ENCODE measurements at regions not wholly inside any gene's neighbourhood (a gene's known extent, or its start where the extent isn't known, plus 50 kb on each side); places are given as distances from the start of the nearest gene placed in this dataset.

DNA sequence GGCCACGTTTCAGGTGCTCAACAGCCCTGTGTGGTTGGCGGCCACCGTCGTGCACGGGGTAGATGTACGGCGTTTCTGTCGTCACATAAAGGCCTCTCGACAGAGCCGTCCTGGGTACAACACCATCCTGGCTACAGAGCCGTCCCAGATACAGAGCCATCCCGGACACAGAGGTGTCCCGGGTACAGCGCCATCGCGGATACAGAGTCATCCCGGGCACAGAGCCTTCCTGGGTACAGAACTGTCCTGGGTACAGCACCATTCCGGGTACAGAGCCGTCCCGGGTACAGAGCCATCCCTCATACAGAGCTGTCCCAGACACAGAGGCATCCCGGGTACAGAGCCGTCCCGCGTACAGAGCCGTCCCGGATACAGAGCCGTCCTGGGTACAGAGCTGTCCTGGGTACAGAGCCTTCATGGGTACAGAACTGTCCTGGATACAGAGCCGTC, 222.7 kb upstream of the SOX1 start:
- no peak for DNase-seq (ENCODE audit: low spot score)

DNA sequence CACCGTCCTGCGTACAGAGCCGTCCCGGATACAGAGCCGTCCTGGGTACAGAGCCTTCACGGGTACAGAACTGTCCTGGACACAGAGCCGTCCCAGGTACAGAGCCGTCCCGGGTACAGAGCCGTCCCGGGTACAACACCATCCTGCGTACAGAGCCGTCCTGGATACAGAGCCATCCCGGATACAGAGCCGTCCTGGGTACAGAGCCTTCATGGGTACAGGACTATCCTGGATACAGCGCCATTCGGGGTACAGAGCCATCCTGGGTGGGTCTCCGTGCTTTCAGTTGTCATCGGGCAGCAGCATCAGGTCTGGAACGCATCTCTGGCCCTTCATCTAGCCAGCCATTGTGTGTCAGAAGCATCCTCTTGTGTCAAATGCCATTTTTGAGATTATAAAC, 222.3 kb upstream of the SOX1 start:
- DNase-seq (ENCODE audit: low spot score), result no peak

DNA sequence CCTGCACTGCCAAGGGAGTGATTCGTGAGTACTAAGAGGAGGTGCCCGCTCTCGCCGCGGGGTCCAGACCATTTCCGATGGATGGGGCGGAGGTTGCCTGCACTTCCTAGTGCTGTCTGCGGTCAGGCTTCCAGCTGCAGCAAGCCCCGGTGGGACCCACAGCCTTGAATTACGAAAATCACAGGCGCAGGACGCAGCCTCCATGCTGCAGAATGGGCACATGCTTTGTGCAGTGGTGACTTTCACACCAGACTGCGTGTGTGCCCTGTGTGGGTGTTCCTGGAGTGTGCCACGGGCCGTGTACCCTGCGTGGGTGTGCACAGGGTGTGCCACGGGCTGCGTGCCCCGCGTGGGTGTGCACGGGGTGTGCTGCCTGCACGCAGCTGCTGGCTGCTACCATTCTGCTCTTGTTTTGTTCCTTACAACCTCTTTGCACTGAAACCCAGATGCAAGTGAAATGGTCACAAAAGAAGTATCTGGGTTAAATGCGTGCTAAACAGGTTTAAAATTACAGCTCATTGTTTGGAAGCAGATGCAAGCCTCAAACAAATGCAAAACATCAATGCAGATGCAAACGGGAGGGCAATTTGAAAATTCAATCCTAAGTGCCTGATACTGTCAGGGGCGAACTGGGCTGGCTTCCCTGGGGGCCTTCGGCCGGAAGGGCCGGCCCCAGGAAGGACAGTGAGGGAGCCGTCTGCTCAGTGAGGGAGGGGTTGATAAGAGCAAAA, 221.2 kb upstream of the SOX1 start:
- DNase-seq (ENCODE audit: low spot score), result no peak

DNA sequence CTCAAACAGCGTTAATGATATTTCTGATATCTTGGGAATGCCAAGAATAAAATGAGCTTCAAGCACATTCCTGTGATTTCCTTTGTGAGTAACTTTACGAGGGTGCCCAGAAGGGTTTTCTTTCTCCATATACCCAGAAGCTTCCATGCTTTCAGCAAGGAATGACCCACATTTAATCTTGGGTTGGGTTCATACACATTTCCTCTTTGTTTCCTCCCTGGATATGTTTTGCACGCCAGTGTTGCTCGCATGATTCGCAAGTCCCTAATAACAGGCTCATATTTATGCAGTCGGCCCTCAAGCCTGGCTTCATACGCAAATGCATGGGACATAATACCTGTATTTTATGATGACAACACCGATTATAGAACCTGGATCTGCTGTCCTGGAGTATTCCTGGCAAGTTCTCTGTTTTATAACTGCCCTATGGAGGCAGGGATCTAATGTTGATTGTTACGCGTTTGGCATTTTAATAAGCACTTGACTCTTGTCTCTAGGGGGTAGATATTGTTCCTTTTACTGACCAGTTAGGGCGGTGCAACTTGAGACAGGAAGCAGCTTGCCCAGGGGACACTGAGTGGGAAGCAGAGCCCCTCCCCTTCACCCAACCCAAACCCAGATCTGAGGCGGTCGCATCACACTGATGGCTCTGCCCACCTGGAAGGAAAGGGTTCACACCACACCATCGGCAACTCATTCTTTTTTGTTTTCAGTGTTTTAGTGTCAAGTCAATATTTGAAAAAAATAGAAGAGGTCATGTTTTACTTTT, 220.4 kb upstream of the SOX1 start:
- no peak for DNase-seq (ENCODE audit: low spot score)

DNA sequence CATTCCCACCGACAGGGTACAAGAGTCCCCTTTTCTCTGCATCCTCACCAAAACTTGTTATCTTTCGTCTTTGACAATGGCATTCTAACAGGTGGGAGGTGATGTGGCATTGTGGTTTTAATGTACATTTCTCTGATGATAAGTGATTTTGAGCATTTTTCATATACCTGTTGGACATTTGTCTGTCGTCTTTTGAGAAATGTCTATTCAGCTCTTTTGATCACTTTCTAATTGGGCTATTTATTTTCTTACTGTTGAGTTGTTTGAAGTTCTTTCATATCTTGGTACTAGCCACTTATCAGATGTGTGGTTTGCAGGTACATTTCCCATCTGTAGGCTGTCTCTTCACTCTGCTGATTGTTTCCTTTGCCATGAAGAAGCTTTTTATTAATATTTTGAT, 219.0 kb upstream of the SOX1 start:
- DNase-seq (ENCODE audit: low spot score), result no peak

DNA sequence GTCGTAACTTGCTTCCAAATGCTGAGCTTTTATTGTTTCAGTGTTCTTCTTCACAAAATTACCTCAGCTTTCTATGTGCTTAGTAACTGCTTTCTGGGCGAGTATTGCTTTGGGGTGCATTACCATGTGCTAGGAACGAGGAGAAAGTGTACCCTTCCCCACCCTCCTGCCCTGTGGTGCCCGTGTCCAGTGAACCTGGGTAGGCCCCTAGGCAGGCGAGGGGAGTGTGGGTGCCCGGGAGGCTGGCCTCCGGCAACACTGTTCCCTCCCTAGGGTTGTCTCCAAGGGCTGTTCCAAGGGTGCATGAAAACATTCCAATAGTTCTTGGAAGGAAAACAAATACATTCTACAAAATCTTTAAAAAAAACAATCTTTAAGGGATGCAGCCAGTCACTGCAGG, 216.5 kb upstream of the SOX1 start:
- DNase-seq (ENCODE audit: low spot score), result no peak

DNA sequence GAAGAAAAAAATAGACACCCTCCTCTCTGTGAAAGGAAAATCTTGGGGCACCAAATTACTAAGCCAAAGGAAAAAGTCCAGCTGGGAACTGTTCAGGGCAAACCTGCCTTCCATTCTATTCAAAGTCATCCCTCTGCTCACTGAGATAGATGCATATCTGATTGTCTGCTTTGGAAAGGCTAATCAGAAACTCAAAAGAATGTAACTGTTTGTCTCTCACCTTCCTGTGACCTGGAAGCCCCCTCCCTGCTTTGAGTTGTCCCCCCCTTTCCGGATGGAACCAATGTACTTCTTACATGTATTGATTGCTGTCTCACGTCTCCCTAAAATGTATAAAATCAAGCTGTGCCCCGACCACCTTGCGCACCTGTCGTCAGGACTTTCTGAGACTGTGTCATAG, 216.0 kb upstream of the SOX1 start:
- DNase-seq (ENCODE audit: low spot score), result no peak

DNA sequence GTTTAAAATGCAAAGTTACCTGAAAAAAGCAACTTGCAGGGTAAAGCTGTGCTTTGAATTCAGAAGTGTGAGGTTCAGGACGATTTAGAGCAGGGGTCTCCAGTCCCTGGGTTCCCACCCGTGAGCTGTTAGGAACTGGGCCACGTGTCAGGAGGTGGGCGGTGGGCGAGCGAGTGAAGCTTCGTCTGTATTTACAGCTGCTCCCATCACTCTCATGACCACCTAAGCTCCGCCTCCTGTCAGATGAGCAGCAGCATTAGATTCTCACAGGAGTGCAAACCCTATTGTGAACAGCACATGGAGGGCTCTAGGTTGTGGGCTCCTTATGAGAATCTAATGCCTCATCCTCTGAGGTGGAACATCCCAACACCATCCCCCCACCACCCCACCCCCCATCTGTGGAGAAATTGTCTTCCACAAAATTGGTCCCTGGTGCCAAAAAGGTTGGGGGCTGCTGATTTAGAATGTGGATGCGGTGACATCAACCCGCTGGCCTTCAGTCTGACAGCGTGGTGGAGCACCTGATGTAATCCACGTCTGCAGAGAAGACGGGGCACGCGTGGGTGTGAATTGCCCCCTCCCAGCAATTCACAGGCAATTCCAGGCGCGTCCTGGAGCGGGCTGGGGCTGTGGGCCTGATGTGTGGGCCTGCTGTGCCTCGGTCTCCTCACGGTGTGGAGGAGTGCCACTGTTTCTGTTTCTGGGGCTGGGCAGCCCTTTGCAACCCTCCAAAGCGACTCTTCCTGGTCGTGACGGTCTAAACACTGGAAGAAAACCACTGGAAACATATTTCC, 214.0 kb upstream of the SOX1 start:
- DNase-seq (ENCODE audit: low spot score), result no peak

DNA sequence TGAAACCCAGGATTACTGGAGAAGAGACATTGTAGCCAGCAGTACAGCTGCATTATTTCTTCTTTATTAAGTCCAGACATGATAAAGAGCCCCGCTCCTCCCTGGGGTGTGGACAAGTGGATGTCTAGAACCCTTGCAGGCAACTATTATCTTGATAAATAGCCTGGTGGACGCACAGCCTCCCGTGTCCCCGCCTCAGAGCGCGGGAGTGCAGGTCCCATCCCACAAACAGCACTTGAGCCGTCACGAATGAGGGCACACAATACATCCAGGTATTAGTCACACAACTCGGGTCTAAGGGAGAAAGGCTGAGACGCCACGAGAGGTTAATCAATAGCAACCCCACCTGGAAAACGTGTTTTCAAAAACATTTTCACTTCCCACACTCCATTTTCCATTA, 213.2 kb upstream of the SOX1 start:
- no peak for DNase-seq (ENCODE audit: low spot score)

DNA sequence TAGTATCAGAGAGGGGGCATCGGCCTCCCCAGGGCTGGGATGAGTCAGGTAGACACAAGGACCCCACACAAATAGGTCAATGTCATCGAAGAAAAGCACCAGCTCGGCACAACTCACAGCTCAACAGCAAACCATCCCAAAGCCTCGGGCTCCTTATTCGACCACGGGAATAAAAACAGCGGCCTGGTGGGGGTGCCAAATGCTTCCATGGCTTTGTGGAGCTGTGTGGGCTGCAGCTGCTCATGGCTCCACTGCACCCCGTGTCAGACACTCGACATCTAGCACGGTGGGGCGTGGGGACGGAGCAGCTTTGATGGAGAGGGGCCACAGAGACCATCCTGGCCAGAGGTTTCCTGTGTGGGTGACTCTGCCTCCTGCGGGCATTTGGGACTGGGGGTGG, 212.5 kb upstream of the SOX1 start:
- DNase-seq (ENCODE audit: low spot score), result no peak

DNA sequence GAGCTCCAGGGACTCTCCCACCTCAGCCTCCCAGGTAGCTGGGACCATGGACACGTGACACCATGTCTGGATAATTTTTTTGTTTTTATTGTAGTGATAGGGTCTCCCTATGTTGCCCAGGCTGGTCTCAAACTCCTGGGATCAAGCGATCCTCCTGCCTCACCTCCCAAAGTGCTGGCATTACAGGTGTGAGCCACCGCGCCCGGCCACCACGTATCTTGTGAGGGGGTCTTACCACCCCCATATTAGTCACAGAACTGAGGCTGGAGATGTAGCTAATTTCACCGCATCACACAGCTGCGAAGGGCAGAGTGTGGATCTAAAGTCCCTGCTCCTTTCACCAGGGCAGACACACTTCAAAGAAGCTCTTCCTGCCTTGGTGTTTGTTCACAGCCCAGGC, 211.8 kb upstream of the SOX1 start:
- DNase-seq (ENCODE audit: low spot score), result no peak

DNA sequence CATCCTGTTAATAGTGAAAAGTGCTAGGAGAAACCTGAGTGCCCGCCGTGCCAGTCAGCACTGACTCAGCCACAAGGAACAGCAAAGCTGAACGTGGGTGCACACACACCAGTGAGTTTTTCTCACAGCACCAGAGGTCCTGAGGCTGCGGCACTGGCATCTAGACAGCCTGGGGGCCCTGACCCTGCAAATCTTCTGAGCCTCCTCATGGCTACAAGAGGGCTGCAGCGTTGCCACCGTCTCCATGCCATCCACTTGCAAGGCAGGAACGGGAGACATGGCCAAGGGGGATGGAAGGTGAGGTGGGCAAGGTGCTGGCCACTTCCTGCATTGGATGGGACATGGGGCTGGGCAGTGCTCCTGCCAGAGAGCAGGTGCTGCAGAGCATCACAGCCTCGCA, 211.2 kb upstream of the SOX1 start:
- no peak for DNase-seq (ENCODE audit: low spot score)

DNA sequence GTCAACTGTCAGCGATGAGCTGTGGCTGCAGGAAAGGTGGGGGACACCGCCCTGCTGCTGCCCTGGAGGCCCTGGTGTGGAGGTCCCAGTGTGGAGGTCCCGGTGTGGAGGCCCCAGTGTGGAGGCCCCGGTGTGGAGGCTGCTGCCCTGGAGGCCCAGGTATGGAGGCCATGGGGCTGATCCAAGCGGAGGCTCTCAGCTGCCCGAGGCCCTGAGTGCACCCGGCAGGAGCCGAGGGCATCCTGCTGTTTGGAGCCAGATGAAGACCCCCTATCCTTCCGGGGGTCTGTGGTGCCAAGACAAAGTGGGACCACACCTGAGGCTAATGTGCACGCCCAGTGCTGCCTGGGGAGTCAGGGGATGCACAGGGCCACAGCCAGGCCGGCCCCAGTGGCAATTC, 210.4 kb upstream of the SOX1 start:
- DNase-seq (ENCODE audit: low spot score), result no peak

DNA sequence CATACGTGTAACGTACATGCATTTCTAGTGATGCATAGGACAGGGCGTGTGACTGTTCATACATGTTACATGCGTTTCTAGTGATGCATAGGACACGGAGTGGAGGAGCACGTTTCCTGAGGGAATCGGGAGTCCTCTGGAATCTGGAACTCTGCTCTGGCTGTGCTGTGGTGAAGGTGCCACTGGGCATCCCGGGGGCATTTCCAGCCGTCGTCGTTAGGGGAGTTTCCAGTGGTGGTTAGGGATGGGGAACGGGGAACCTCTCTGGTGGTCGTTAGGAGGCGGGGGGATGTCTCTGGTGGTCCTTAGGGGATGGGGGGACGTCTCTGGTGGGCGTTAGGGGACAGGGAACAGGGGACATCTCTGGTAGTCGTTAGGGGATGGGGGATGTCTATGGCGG, 209.6 kb upstream of the SOX1 start:
- no peak for DNase-seq (ENCODE audit: low spot score)

DNA sequence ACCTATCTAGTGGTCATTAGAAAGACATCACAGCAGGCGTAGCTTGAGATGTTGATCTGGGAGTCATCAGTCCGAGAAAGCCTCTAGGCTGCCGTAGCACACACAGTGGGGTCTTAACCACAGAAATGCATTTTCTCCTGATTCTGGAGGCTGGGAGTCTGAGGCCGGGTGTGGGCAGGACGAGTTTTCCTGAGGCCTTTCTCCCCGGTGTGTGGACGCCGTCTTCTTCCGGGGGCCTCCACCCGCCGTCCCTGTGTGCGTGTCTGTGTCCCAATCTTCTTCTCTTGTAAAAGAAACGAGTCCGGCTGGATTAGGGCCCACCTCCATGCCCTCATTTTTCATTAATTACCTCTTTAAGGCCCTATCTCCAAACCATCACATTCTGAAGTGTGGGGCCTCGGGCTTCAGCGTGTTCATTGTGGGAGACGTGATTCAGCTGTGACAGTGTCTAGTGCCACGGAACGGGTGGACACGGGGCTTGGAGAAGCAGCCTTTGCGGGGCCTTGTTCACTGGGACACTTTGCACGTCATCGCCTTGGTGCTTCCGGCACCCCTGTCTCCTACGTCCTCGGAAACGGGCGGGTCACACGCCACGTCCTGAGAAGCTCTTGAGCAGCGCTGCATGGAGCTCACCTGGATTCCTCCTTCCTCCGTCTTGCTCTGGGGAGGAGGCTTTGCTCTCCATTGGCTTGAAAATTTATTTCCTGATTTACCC, 208.9 kb upstream of the SOX1 start:
- DNase-seq (ENCODE audit: low spot score), result no peak

DNA sequence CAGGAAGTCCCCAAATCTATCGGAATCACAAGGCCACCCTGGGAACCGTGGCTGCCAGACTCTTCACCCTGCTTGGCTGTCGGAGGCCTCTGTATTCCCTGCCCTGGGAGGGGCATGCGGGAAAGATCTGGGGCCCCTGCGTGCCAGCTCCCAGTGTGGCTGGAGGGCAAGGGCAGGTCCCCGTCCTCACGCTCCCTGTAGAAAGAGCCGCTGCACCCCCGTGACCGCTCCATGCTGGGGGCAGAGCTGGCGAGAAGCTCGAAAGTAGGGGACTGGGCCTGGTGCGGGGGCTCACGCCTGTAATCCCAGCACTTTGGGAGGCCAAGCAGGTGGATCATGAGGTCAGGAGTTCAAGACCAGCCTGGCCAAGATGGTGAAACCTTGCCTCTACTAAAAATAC, 208.4 kb upstream of the SOX1 start:
- no peak for DNase-seq (ENCODE audit: low spot score)

DNA sequence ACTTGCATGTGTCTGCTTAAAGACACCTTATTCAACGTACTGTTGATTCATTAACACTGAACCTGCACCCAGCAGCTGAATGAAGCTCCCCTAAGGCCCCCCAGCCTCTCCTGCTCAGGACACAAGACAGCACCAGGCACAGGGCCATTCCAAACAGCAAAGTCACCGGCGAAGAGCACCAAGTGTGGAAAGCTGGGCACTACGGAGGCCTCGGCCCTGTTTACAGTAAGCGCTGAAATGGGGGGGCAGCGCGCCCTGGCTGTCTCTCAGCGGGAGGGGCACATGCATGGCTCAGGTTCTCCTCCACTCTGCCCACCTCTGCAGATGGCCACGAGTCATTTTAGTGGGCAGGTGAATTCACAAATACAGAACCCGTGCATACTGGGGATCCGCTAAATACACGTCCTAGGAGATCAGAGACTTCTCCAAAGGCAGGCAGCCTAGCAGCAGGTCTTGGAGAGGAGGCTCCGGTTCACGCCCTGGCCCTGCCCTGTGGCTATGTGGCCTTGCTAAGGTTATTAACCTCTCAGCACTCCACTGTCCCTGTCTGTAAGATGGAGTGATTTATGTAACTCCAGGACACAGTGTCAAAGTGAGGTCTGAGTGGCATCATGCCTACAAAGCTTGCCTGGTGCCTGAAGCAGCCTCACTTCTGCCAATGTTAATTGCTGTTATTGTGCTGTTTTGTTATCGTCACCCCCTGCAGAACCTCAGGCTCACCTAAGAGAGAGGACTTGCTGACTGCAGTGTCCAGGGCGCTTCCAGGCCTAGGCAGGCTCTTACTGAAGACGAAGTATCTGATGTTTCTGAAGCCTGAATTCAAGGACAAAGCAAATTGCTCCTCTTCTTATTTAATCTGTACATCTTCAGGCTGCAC, 207.4 kb upstream of the SOX1 start:
- no peak for DNase-seq (ENCODE audit: low spot score)

DNA sequence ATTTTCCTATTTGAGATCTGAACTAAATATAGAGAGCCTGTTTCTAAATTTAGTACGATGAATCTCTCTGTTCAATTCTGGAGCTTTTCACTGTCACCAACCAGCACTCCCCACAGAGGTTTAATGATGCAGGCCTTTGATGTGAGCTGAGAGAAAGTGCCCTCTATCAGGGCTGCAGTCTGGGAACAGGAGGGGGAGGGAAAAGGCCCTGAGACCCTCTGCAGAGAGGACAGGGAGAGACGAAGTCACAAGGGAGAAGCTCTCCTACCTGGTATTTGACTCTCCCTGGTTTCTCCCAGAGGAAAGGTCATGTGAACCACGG, 206.8 kb upstream of the SOX1 start:
- no peak for DNase-seq (ENCODE audit: low spot score)

DNA sequence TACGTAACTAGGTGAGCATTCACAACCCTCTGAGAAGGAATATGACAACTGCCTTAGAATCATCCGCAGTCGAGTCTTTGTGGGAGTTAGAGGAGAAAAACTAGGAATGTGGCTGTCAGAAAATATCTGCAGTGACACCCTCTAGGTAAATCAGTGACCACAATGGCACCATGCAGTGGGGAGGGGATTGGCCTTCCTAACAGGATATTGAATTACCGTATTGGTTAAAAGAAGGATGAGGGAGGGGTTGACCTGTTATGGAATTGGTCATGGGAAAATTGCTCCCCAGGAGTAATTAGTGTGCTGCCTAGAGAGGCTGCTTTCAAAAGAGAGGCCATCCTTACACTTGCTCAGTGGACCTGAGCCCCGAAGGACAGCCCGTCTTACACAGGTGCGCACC, 205.6 kb upstream of the SOX1 start:
- no peak for DNase-seq (ENCODE audit: low spot score)

DNA sequence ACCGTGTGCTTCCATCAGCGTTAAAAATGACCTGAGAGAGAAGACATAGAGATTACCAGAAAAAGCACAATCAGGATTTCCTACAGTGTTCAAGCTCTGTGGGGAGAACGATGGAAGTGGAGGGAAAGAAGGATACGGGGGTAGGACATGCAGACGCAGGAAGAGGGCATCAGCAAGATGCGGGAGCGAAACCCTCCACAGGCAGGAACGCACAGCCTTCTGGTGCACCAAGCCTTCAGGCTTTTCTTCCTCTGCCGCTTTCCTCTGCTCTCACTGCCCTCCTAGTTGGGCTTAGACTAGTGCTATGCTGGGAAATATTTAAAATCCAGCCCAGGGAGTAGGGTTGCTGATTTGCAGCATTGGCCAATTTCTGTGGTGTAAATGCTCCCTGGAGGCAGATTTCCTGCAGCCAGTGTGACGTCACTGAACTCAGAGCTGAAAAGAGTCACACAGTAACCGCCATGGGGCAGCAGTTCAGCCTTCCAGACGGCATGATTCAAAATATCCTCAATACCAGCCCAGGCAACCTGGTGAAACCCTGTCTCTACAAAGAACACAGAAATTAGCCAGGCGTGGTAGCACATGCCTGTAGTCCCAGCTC, 205.1 kb upstream of the SOX1 start:
- no peak for DNase-seq (ENCODE audit: low spot score)
